Body of pancreas (tissue), 4 donors: ENCODE measurements at regions not wholly inside any gene's neighbourhood (a gene's known extent, or its start where the extent isn't known, plus 50 kb on each side); places are given as distances from the start of the nearest gene placed in this dataset.

Source experiments
- ATAC-seq: fragments of 150-250 bp; one replicate; pipeline ENCODE4 v1.9.1; 2016
- DNase-seq, 4 donors: peaks; one replicate each; pipeline ENCODE4 v3.0.0-alpha.2; 2019
- H3K27ac ChIP-seq, 4 donors: fragments of 200-600 bp; sonication (generic); 1 replicate in 3 of 4; 2 replicates in 1 of 4; pipeline versions ENCODE4 v1.5.1 to v1.6.1; 2016 to 2019; ENCODE audit warnings: mild to moderate bottlenecking in 1 of 4, mixed read lengths in 1 of 4, moderate library complexity in 1 of 4
- H3K27me3 ChIP-seq, 2 donors: fragments of 200-600 bp; sonication (generic); one replicate each; pipeline ENCODE4 v1.6.0; 2016; ENCODE audit warnings: mild to moderate bottlenecking in 1 of 2
- H3K36me3 ChIP-seq, 2 donors: fragments of 200-600 bp; sonication (generic); replicated peaks in 1 of 2; 2 replicates each; pipeline ENCODE4 v1.5.1; 2016; ENCODE audit warnings: low read depth in 2 of 2; ENCODE audit not compliant: insufficient read depth in 1 of 2
- H3K4me1 ChIP-seq: fragments of 200-600 bp; sonication (generic); one replicate; pipeline ENCODE4 v1.6.0; 2016
- H3K4me3 ChIP-seq, 2 donors: fragments of 200-600 bp; sonication (generic); 1 replicate in 1 of 2; 2 replicates in 1 of 2; pipeline ENCODE4 v1.5.1; 2016 to 2019
- H3K9me3 ChIP-seq, 3 donors: fragments of 200-600 bp; sonication (generic); 1 replicate in 2 of 3; 2 replicates in 1 of 3; pipeline ENCODE4 v1.5.1; 2016
- POLR2A ChIP-seq, 3 donors: fragments of 450-650 bp; IDR thresholded peaks; one replicate each; pipeline ENCODE4 v1.6.1; 2016; ENCODE audit warnings: antibody characterized with exemption in 3 of 3, mild to moderate bottlenecking in 2 of 3
- WGBS, 2 donors: methylation state at CpG; one replicate each; pipeline ENCODE4 v1.1.5; 2017; 5-methylcytosine and 5-hydroxymethylcytosine counted together
- intact Hi-C: fragments of 100-400 bp; cut with DNase I; formaldehyde crosslinking; loops from one replicate; pipeline ENCODE4 v1.15.1; 2023
- TF ChIP-seq, protein P1 (sequence below), 7 experiments: fragments of 450-650 bp in 4 of 7; fragments of 200-600 bp in 3 of 7; sonication (generic) in 3 of 7; IDR thresholded peaks; one replicate each; pipeline ENCODE4 v1.5.1; 2016 to 2019; ENCODE audit warnings: antibody characterized with exemption in 7 of 7

DNA sequence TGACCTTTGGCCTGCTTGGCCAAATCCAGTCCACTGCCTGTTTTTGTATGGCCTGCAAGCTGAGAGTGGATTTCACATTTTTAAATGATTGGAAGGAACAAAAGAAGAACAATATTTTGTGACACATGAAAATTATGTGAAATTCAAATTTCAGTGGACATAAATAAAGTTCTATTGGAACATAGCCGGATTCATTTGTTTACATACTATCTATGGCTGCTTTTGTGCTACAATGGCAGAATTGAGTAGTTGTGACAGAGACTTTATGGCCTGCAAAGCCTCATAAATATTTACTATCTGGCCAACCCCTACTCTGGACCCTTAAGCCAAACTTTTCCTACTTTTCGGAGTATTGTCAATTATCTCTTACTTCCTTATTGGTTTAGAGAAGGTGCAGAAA is 66.6 kb upstream of the IPO9 start:
- DNase-seq, result no peak
- H3K4me1 ChIP-seq, result no peaks in the 10 kb centered on the region
- no peak for TF ChIP-seq POLR2A (IDR thresholded peaks at IDR 0.05)
- TF ChIP-seq, protein P1, sequence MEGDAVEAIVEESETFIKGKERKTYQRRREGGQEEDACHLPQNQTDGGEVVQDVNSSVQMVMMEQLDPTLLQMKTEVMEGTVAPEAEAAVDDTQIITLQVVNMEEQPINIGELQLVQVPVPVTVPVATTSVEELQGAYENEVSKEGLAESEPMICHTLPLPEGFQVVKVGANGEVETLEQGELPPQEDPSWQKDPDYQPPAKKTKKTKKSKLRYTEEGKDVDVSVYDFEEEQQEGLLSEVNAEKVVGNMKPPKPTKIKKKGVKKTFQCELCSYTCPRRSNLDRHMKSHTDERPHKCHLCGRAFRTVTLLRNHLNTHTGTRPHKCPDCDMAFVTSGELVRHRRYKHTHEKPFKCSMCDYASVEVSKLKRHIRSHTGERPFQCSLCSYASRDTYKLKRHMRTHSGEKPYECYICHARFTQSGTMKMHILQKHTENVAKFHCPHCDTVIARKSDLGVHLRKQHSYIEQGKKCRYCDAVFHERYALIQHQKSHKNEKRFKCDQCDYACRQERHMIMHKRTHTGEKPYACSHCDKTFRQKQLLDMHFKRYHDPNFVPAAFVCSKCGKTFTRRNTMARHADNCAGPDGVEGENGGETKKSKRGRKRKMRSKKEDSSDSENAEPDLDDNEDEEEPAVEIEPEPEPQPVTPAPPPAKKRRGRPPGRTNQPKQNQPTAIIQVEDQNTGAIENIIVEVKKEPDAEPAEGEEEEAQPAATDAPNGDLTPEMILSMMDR (IDR thresholded peaks at IDR 0.05), result no peak
- WGBS, 2 donors, result 87 to 88% methylated on average over 2 of the region's 2 CpGs
- H3K27me3 ChIP-seq, result no peaks in the 10 kb centered on the region
- intact Hi-C loops, result no loop called here
- H3K27ac ChIP-seq, result no peak overlapping the region
- H3K9me3 ChIP-seq, result no peaks in the 10 kb centered on the region
- no peak overlapping the region for H3K4me3 ChIP-seq
- ATAC-seq, result no peak
- H3K36me3 ChIP-seq, result no peaks in the 10 kb centered on the region

DNA sequence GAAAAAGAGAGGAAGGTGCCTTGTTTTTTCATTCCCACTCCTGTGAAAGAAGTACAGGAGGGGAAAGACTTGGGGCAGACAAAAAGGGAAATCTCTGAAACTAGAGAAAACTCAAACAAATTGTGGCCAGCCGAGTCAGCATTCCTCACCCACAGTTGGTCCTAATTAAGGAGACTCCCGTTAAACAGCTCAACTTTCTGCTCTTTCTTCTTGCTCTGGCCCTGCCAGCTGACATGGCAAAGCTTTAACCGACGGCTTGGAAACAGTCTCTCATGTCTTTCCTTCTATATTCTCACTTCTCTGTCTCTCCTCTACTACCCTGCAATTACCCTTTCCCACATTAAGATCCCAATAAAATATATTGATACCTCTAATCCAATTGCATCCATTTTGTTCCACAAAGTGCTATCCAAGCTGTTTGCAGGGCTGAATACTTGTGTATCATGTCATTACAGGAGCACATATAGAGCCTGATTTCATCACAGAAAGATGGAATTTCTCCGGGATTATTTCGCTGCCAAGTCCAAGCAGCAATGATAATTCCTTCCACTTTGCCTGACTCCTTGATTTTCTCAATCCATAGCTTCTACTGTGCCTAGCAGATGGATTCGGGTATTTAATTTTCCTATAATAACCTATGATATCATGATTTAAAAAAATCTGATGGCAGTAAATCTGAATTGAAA is 65.4 kb upstream of the IPO9 start:
- Histone ChIP-seq H3K4me3 (no peak overlapping the region), H3K4me1 (no peaks in the 10 kb centered on the region), H3K27me3 (no peaks in the 10 kb centered on the region), H3K9me3 (no peaks in the 10 kb centered on the region), H3K27ac (no peak overlapping the region), H3K36me3 (no peaks in the 10 kb centered on the region)
- 82 to 83% methylated on average over 7 of the region's 7 CpGs for WGBS, 2 donors
- intact Hi-C loops, result no loop called here
- no peak for TF ChIP-seq POLR2A (IDR thresholded peaks at IDR 0.05)
- TF ChIP-seq, protein P1 (IDR thresholded peaks at IDR 0.05), result no peak
- DNase-seq (no peak), ATAC-seq (no peak)

DNA sequence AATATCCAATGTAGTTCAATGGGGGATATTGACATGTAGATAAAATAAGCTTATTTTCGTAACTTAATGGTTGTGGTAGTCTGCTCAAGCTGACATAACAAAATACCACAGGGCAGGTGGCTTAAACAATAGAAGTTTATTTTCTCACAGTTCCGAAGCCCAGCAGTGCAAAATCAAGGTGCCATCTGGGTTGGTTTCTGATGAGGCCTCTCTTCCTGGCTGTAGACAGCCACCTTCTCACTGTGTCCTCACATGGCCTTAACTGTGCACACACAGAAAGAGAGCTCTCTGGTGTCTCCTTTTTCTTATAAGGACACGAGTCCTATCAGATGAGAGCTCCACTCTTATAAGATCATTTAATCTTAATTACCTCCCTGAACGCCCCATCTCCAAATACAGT is 64.8 kb upstream of the IPO9 start:
- no peaks in the 10 kb centered on the region for H3K4me1 ChIP-seq
- no peaks in the 10 kb centered on the region for H3K36me3 ChIP-seq
- H3K9me3 ChIP-seq, result no peaks in the 10 kb centered on the region
- no peak overlapping the region for H3K4me3 ChIP-seq
- WGBS, 2 donors, result 86 to 89% methylated on average over 4 of the region's 4 CpGs
- H3K27me3 ChIP-seq, result no peaks in the 10 kb centered on the region
- TF ChIP-seq, protein P1 (IDR thresholded peaks at IDR 0.05), result no peak
- H3K27ac ChIP-seq, result no peak overlapping the region
- ATAC-seq (no peak), DNase-seq (no peak)
- intact Hi-C loops, result no loop called here

DNA sequence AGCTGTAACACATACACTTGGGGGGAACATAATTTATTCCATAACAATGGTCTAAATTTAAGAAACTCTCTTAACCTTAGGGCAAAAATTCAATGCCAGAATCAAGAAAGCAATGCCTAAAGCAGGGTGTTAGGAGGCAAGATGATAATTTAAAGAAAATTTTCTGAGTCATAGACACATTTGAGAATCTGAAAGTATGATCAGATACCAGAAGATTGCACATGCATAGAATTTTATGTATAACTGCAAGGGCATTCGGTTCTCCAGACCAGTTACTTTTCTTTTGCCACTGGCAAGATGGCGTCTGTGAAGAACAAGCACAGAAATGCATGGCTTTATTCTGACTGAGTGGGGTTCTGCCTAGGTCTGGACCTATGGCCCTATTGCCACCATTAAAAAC is 64.4 kb upstream of the IPO9 start:
- 89 to 93% methylated on average over 2 of the region's 2 CpGs for WGBS, 2 donors
- Histone ChIP-seq H3K36me3 (no peaks in the 10 kb centered on the region), H3K9me3 (no peaks in the 10 kb centered on the region), H3K27ac (no peak overlapping the region), H3K27me3 (no peaks in the 10 kb centered on the region), H3K4me1 (no peaks in the 10 kb centered on the region), H3K4me3 (no peak overlapping the region)
- intact Hi-C loops, result no loop called here
- TF ChIP-seq, protein P1 (IDR thresholded peaks at IDR 0.05), result no peak
- TF ChIP-seq POLR2A (IDR thresholded peaks at IDR 0.05), result no peak
- DNase-seq (no peak), ATAC-seq (no peak)
